Forelimb muscle (tissue), 1 donor: ENCODE measurements at regions not wholly inside any gene's neighbourhood (a gene's known extent, or its start where the extent isn't known, plus 50 kb on each side); places are given as distances from the start of the nearest gene placed in this dataset.

Source experiments
- DNase-seq: peaks from one replicate; pipeline ENCODE4 v3.0.0-alpha.2; 2013; ENCODE audit warnings: low read depth

DNA sequence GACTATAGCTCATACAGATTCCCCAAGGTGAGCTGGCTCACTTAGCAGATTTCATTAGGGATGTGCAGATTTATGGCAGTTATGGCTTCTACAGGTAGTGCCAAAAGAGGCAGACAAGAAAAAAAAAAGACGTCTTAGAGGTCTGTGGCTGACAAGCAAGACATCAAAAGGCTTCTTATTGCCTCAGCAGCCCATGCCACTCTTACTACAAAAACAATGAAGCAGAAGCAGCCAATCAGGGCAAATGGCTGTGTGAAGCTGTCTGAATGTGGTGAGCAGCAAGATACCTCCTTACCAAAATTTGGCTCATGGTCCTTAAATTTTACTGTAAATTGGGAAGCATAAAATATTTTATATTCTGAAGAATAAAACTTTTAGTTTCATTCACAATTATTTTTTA, 557.5 kb upstream of the GOLIM4 start:
- DNase-seq = no peak

- no peak for DNase-seq
These were observed 552.6 kb upstream of the GOLIM4 start for GRCh38 chr3:168648321-168648720.

DNA sequence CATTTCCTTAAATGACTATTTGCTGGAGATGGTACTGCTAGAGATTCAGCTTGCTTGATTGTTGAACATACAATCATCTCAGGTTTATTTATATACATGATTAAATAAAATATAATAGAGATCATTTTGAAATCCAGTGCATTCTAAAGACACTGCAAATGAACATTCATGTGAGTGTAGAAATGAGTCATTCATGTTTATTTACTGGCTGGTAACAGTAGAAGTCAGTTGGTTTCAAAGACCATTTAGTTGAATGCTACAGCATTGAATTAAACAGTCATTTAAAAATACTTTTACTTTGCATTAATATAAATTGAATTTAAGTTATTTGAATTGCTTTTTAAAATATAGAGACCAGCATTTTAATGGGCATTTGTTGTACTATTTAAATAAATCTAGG, 551.9 kb upstream of the GOLIM4 start:
- DNase-seq = no peak

DNA sequence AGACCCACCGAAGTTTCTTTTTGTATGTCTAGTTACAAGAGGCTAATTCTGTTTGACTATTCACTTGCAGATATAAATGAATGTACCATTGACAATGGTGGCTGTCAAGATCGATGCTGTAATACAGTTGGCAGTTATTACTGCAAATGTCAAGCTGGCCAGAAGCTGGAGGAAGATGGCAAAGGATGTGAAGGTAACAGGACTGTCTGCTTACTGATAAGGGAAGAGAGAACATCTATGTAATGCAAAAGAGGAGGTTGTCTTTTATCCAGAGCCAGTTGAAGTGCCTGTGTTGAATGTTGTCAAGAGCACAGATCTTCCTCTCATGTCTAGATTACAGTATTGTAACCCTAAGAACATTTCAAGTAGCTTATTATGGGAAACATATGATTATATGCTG, 549.5 kb upstream of the GOLIM4 start:
- DNase-seq = no peak

DNA sequence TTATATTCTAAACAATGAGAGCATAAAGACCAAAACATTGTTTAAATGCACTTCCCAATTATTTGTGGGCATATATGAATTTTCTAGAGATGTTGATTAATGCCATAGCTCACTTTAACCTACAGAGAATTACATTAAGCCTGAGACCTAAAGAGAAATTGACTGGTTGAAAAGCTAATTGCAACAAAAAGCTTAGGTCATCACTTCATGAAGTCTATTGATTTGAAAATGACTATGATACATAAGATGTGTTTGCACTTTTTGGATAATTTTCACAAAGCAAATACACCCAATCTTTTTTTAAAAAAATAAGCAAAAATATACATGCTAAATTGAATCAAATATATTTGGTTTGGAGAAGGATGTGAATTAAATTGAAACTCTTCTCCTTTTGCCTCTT, 532.8 kb upstream of the GOLIM4 start:
- DNase-seq = no peak

- no peak for DNase-seq
These were observed 529.8 kb upstream of the GOLIM4 start for GRCh38 chr3:168625477-168625876.

- DNase-seq = no peak
These were observed 529.2 kb upstream of the GOLIM4 start for GRCh38 chr3:168624892-168625448.

- no peak for DNase-seq
These were observed 528.5 kb upstream of the GOLIM4 start for GRCh38 chr3:168624195-168624594.

DNA sequence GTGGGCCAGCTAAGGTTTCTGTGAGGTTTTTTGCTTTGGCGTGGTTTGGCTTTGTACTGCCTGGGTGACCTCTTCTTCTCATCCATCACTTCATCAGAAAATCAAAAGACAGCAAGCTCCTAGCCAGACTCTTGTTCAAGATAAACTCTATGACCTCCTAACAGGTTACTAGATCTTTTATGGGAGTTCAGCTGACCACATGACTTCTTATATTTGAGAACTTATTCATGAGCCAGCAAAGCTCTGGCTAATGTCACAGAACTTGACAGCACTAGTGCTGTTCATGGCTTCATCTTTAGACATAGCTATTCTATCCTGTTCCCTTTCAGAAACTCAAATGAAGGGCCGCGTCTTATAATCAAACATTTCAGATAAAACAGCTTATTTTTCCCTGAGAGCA, 527.1 kb upstream of the GOLIM4 start:
- no peak for DNase-seq

- DNase-seq = no peak
These were observed 525.1 kb upstream of the GOLIM4 start for GRCh38 chr3:168620854-168621253.

DNA sequence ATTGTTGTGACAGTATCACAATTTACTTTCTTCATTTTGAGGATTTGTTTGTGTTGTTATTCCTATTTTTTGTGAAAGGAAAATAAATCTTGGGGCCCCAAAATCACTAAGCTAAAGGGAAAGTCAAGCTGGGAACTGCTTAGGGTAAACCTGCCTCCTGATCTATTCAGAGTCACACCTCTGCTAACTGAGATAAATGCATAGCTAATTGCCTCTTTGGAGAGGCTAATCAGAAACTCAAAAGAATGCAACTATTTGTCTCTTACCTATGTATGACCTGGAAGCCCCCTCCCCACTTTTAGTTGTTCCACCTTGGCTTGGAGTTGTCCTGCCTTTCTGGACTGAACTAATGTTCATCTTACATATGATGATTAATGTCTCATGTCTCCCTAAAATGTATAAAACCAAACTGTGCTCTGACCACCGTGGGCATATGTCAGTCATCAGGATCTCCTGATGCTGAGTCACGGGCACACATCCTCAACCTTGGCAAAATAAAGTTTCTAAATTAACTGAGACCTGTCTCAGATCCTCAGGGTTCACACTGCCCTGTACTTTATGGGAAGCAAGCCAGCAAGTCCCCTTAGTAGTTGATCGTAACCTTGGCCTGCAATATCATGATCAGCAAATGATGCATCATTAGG, 523.2 kb upstream of the GOLIM4 start:
- no peak for DNase-seq

DNA sequence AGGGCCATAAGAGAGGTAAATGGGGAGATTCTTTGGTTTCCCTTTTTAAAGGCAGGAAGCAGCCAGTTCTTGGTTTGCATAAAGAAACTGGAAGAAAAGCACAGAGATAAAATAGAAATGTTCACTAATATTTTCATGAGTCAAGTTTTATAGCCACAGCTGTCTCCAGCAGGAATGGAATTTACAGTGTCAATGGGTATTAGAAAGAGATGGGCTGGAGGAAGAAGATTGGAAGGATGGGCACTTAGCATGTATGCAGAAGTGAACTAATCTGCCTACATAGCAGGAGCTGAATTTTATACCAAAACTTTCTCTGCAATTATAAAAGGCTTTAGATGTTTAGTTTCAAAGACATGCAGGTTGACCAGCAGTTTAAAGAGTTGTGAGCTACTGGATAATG, 521.9 kb upstream of the GOLIM4 start:
- DNase-seq = no peak

- no peak for DNase-seq
These were observed 521.2 kb upstream of the GOLIM4 start for GRCh38 chr3:168616915-168617314.

DNA sequence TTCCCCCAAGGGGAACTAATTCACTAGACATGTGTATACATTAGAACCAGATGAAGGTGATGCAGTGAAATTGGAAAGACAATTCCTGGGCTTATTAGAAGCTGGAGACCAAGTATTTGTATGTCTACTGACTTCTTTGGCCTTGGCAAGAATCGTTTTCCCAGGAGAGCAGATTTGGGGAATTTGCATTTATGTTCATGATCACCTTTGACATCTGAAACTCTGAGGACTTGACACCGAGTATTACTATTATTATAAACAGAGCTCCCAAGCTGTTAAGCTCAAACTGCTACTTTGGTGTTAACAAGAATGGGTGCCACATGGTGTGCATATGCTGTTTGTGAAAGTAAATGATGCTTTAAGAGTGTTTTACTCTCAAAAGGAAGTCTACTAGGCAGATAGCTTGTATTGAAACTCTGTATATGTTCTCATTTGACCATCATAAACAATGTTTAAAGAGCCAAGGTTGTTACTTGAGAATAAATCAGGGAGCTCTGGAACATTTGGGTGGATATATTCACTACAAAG, 519.8 kb upstream of the GOLIM4 start:
- no peak for DNase-seq

DNA sequence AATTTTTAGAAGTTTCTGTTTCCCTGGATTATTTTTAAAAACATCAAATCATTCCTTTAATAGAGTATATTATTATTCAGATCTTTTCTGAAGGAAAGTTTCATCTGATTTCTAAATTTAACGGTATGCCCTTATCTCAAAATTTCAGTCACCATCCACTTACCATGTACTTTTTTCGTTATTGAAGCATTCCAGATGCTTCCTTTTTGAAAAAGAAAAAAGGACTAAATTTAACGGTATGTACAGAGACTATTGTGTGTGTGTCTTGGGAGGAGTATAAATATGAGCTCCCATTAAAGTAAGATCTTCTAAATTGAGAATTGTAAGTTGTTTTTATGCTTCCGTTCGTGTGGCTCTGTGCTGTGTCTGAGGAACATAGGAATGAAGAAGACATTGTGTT, 517.4 kb upstream of the GOLIM4 start:
- no peak for DNase-seq

- no peak for DNase-seq
These were observed 516.9 kb upstream of the GOLIM4 start for GRCh38 chr3:168612671-168613070.

- DNase-seq = no peak
These were observed 516.1 kb upstream of the GOLIM4 start for GRCh38 chr3:168611826-168612225.

DNA sequence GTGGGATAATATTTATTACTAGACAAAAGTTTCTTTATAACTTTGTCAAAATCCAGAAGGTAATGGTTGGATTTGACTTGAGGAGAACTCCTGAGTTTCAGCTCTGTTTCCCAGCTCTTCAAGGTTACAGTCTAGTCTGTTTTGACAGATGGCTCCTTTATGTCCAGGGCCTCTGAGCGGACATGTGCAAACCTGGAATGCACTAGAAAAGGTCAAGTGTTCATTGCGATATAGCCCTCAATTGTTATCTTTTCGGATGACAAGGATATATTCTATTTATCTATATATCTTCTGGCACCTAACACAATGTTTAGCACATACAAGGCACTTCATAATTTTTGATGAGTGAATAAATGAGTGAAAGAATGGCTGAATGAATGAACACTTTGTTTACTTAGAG, 513.2 kb upstream of the GOLIM4 start:
- no peak for DNase-seq

- no peak for DNase-seq
These were observed 509.0 kb upstream of the GOLIM4 start for GRCh38 chr3:168604767-168605166.

DNA sequence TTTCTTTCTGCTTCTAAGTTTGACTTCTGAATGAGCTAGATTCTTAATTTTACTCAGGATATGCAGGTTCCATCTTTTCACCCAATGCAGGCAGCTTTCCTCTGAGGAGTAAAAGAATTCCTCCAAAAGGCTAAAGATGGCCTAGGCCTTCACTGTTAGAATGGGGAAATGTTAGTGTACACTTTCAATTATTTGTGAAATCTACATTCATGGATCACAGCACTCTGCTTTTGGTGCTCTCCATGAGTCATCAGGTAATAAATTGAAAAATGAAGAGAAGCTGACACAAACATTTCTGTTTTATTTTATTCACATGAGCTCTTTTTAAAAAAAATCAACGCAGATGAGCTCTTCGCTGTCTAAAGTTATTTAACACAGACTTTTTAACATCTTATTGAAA, 502.5 kb upstream of the GOLIM4 start:
- no peak for DNase-seq

DNA sequence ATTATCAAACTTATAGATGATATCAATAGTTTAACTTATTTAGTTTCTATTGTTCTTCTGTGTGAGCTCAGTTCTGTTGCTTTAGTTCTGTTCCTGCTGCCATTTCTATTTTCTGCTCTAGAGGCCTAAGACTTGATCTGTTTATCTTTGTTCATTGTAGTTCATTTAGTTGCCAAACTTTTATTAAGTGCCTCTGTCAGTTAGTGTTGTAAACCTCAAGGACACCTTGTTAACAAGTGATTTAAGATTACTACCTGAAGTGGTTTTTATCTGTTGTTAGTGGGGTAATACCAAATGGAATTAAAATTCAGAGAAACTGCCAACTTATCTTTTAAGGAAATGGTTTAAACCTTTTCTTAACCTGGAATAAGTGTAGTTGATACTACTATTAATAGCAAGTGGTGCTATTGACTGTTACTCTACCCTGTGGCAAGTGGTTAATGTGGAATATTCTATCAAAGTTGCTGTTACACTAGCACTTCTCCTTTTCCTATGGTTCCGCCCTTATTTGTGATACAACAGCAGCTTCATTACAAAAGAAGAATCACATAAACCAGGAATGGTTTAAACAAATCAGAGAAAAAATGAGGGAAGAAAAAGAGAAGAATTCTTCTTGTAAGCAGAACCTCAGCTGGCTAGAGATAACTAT, 500.6 kb upstream of the GOLIM4 start:
- no peak for DNase-seq

DNA sequence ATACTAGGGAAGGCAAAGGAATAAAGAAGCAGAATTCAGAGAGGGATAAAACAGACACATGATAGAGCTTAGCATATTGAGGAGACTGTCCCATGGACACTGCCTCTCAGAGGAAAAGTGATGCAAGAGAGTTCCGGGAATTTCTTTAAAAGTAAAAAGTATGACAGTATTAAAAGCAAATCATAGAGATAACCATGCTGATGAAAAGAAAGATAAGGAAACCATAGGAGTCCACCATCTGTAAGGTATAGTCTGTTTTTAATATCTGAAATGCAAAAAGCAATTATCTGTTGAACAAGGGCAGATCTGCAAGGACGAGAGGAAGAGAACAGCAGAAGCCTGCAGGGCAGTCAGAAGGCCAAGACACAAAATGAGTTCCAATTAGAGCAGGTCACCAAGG, 495.9 kb upstream of the GOLIM4 start:
- no peak for DNase-seq

GRCh38 chr3:168589376-168589775, 493.7 kb upstream of the GOLIM4 start:
- DNase-seq = no peak
